Prostate gland (tissue), 2 donors: ENCODE measurements at regions not wholly inside any gene's neighbourhood (a gene's known extent, or its start where the extent isn't known, plus 50 kb on each side); places are given as distances from the start of the nearest gene placed in this dataset.

ENCODE experiments used
- DNase-seq: peaks from one replicate; pipeline ENCODE4 v3.0.0-alpha.2; 2019; ENCODE audit warnings: low spot score
- H3K27ac ChIP-seq, 2 donors: fragments of 200-600 bp; sonication (generic); 2 replicates each; pipeline ENCODE4 v1.5.1; 2017 to 2019
- H3K27me3 ChIP-seq: fragments of 200-600 bp; sonication (generic); replicated peaks from 2 replicates; pipeline ENCODE4 v1.5.1; 2019; ENCODE audit not compliant: insufficient read depth
- H3K36me3 ChIP-seq, 2 donors: fragments of 200-600 bp; sonication (generic); 1 replicate in 1 of 2; 2 replicates in 1 of 2; pipeline versions ENCODE4 v1.5.1 to v1.8.1; 2017 to 2019
- H3K4me1 ChIP-seq: fragments of 200-600 bp; sonication (generic); replicated peaks from 2 replicates; pipeline ENCODE4 v1.5.1; 2019
- H3K4me3 ChIP-seq, 2 donors: fragments of 200-600 bp; sonication (generic); 2 replicates each; pipeline ENCODE4 v1.5.1; 2017 to 2019
- H3K9me3 ChIP-seq: fragments of 200-600 bp; sonication (generic); 2 replicates; pipeline ENCODE4 v1.5.1; 2017
- CTCF ChIP-seq, 4 experiments: fragments of 200-600 bp in 2 of 4; fragments of 450-650 bp in 2 of 4; sonication (generic) in 2 of 4; IDR thresholded peaks; 1 replicate in 3 of 4; 2 replicates in 1 of 4; pipeline ENCODE4 v1.5.1; 2016 to 2019; ENCODE audit warnings: antibody characterized with exemption in 4 of 4, mild to moderate bottlenecking in 2 of 4, moderate library complexity in 2 of 4
- POLR2A ChIP-seq: fragments of 450-650 bp; IDR thresholded peaks from one replicate; pipeline ENCODE4 v1.6.1; 2016; ENCODE audit warnings: antibody characterized with exemption, mild to moderate bottlenecking
- POLR2AphosphoS5 ChIP-seq: sonication (generic); formaldehyde crosslinking; IDR thresholded peaks from one replicate; pipeline ENCODE4 v1.6.1; 2017; ENCODE audit warnings: antibody characterized with exemption
- WGBS: methylation state at CpG from one replicate; pipeline ENCODE4 v1.1.5; 2018; 5-methylcytosine and 5-hydroxymethylcytosine counted together
- intact Hi-C: fragments of 100-400 bp; cut with DNase I; formaldehyde crosslinking; loops from one replicate; pipeline ENCODE4 v1.14.2; 2022

GRCh38 chr3:5063724-5064123 lies 58.4 kb upstream of the ARL8B start:
- H3K27ac ChIP-seq, result no peak overlapping the region
- WGBS, result 89% methylated on average over 6 of the region's 6 CpGs
- no peak overlapping the region for H3K4me3 ChIP-seq
- H3K27me3 ChIP-seq, result no peaks in the 10 kb centered on the region
- intact Hi-C loops, result no loop called here
- no peak for TF ChIP-seq POLR2A
- TF ChIP-seq CTCF (IDR thresholded peaks at IDR 0.05), result no peak
- TF ChIP-seq POLR2AphosphoS5, result no peak
- no peaks in the 10 kb centered on the region for H3K36me3 ChIP-seq
- no peaks in the 10 kb centered on the region for H3K9me3 ChIP-seq
- no peak for DNase-seq
- no peaks in the 10 kb centered on the region for H3K4me1 ChIP-seq

GRCh38 chr3:5068531-5069050 lies 53.5 kb upstream of the ARL8B start:
- TF ChIP-seq POLR2AphosphoS5 (no peak), CTCF (IDR thresholded peaks at IDR 0.05) (no peak), POLR2A (no peak)
- Histone ChIP-seq H3K27ac (no peak overlapping the region), H3K4me3 (no peak overlapping the region), H3K36me3 (no peaks in the 10 kb centered on the region), H3K27me3 (no peaks in the 10 kb centered on the region), H3K4me1 (no peaks in the 10 kb centered on the region), H3K9me3 (no peaks in the 10 kb centered on the region)
- DNase-seq, result no peak
- 90% methylated on average over 14 of the region's 14 CpGs for WGBS
- intact Hi-C loops, result no loop called here

- TF ChIP-seq POLR2A (no peak), POLR2AphosphoS5 (no peak), CTCF (IDR thresholded peaks at IDR 0.05) (no peak)
- WGBS, result 98% methylated on average over 2 of the region's 2 CpGs
- no peak overlapping the region for H3K4me3 ChIP-seq
- no peaks in the 10 kb centered on the region for H3K36me3 ChIP-seq
- H3K27ac ChIP-seq, result no peak overlapping the region
- no peak for DNase-seq
- no peaks in the 10 kb centered on the region for H3K9me3 ChIP-seq
- intact Hi-C loops, result no loop called here
- H3K4me1 ChIP-seq, result no peaks in the 10 kb centered on the region
- H3K27me3 ChIP-seq, result no peaks in the 10 kb centered on the region
Measured at GRCh38 chr3:5069627-5070026, 52.5 kb upstream of the ARL8B start.

GRCh38 chr3:5071061-5071460 lies 51.0 kb upstream of the ARL8B start:
- Histone ChIP-seq H3K4me1 (no peaks in the 10 kb centered on the region), H3K36me3 (no peaks in the 10 kb centered on the region), H3K9me3 (no peaks in the 10 kb centered on the region), H3K4me3 (no peak overlapping the region), H3K27ac (no peak overlapping the region), H3K27me3 (no peaks in the 10 kb centered on the region)
- intact Hi-C loops, result no loop called here
- DNase-seq, result no peak
- 38% methylated on average over 7 of the region's 7 CpGs for WGBS
- TF ChIP-seq POLR2AphosphoS5 (peak; percentile 11), CTCF (IDR thresholded peaks at IDR 0.05) (no peak)

- DNase-seq, result peak; percentile 90
- intact Hi-C loops, result no loop called here
- H3K4me1 ChIP-seq, result no peaks in the 10 kb centered on the region
- H3K9me3 ChIP-seq, result no peaks in the 10 kb centered on the region
- H3K27ac ChIP-seq, result no peak overlapping the region
- WGBS, result 55% methylated on average over 4 of the region's 4 CpGs
- H3K4me3 ChIP-seq, result no peak overlapping the region
- H3K36me3 ChIP-seq, result no peaks in the 10 kb centered on the region
- no peaks in the 10 kb centered on the region for H3K27me3 ChIP-seq
- peak; percentile 93 for TF ChIP-seq POLR2AphosphoS5
- no peak for TF ChIP-seq POLR2A
- TF ChIP-seq CTCF (IDR thresholded peaks at IDR 0.05), result no peak
Measured at GRCh38 chr3:5072100-5072816, 49.8 kb upstream of the ARL8B start.
